K562 (cell line): ENCODE measurements at regions not wholly inside any gene's neighbourhood (a gene's known extent, or its start where the extent isn't known, plus 50 kb on each side); places are given as distances from the start of the nearest gene placed in this dataset.

Experiments used
- ATAC-seq: fragments of 200-7000 bp; cut with Tn5 transposase; 3 replicates; pipeline ENCODE4 v1.9.1; 2020; ENCODE audit warnings: moderate library complexity
- BruUV-seq: library from RNA; stranded (reverse); fragments of 400-500 nt; replicated peaks from 2 replicates; lab custom pipeline; 2021; lab: Mats Ljungman, UMichigan
- CTCF ChIA-PET: fragments of 300-600 bp; formaldehyde crosslinking; extraction: SDS; loops from one replicate; lab custom pipeline; 2021; ENCODE audit warnings: low intra/inter-chr PET ratio; lab: Yijun Ruan, JAX
- POLR2A ChIA-PET: fragments of 300-600, 350-650 bp; sonication (Branson Sonifier 250); formaldehyde crosslinking; extraction: SDS; loops from one replicate; lab custom pipeline; 2021; ENCODE audit warnings: antibody characterized with exemption, inconsistent platforms; lab: Yijun Ruan, JAX
- DNase-seq, 4 experiments: peaks; one replicate each; pipeline versions ENCODE4 v3.0.0 to v3.0.0-alpha.2; 2011 to 2018; ENCODE audit warnings: low spot score in 3 of 4, mixed read lengths in 3 of 4; ENCODE audit errors: extremely low read depth in 1 of 4
- FAIRE-seq: peaks from 2 replicates; lab custom pipeline; 2011; peaks lifted over from hg19 to GRCh38; lab: Jason Lieb, UNC
- H2AFZ ChIP-seq: 2 replicates; pipeline ENCODE4 v1.6.0; 2011; ENCODE audit warnings: low read depth, low read length, control low read depth, inconsistent platforms
- H3K27ac ChIP-seq: fragments of 200-600 bp; 3 replicates; pipeline ENCODE4 v1.8.0; 2011; ENCODE audit warnings: low read depth, mild to moderate bottlenecking, control low read depth, inconsistent platforms, low read length, moderate library complexity, mixed read lengths; ENCODE audit errors: extremely low read depth
- H3K27me3 ChIP-seq, 2 experiments: fragments of 300-600 bp in 1 of 2; 2 replicates in 1 of 2; 3 replicates in 1 of 2; pipeline versions ENCODE4 v1.6.0 to v1.8.0; 2011; ENCODE audit warnings: inconsistent platforms in 2 of 2, low read length in 2 of 2, mild to moderate bottlenecking in 1 of 2, mixed read lengths in 1 of 2, moderate library complexity in 1 of 2; ENCODE audit not compliant: control insufficient read depth in 2 of 2, insufficient read depth in 2 of 2
- H3K36me3 ChIP-seq: fragments of 300-600 bp; 3 replicates; pipeline ENCODE4 v1.8.0; 2011; ENCODE audit warnings: mild to moderate bottlenecking, low read length, inconsistent platforms; ENCODE audit not compliant: control insufficient read depth, insufficient read depth
- H3K4me1 ChIP-seq, 2 experiments: fragments of 200-600 bp in 1 of 2; replicated peaks in 1 of 2; 2 replicates in 1 of 2; 3 replicates in 1 of 2; pipeline versions ENCODE4 v1.5.1 to v1.8.0; 2011; ENCODE audit warnings: inconsistent platforms in 2 of 2, low read length in 2 of 2, mild to moderate bottlenecking in 1 of 2, mixed read lengths in 1 of 2, moderate library complexity in 1 of 2; ENCODE audit not compliant: control insufficient read depth in 2 of 2, insufficient read depth in 2 of 2
- H3K4me2 ChIP-seq: 2 replicates; pipeline ENCODE4 v1.6.1; 2011; ENCODE audit warnings: low read length, control low read depth, inconsistent platforms, mixed read lengths; ENCODE audit not compliant: insufficient read depth
- H3K4me3 ChIP-seq: fragments of 200-600 bp; sonication (generic), shearing (Covaris generic); 2 replicates; pipeline ENCODE4 v1.5.1; 2016; ENCODE audit warnings: control low read depth, inconsistent platforms
- H3K79me2 ChIP-seq: fragments of 200-600 bp; 3 replicates; pipeline ENCODE4 v1.8.0; 2011; ENCODE audit warnings: low read length, inconsistent platforms; ENCODE audit not compliant: control insufficient read depth, insufficient read depth
- H3K9ac ChIP-seq, 2 experiments: 2 replicates each; pipeline versions ENCODE4 v1.6.0 to v1.6.1; 2011; ENCODE audit warnings: low read depth in 2 of 2, low read length in 2 of 2, control low read depth in 1 of 2, inconsistent platforms in 1 of 2, mild to moderate bottlenecking in 1 of 2, mixed read lengths in 1 of 2; ENCODE audit not compliant: insufficient read depth in 1 of 2
- H3K9me1 ChIP-seq: one replicate; pipeline ENCODE4 v1.6.0; 2011; ENCODE audit warnings: inconsistent platforms, mild to moderate bottlenecking, low read length, moderate library complexity; ENCODE audit not compliant: control insufficient read depth, insufficient read depth
- H3K9me3 ChIP-seq: replicated peaks from 2 replicates; pipeline ENCODE4 v1.5.1; 2011; ENCODE audit warnings: low read depth, low read length, inconsistent platforms; ENCODE audit not compliant: control insufficient read depth, insufficient read depth
- H4K20me1 ChIP-seq: replicated peaks from 2 replicates; pipeline ENCODE4 v1.6.1; 2011; ENCODE audit warnings: low read length, inconsistent platforms, mixed read lengths; ENCODE audit not compliant: control insufficient read depth, insufficient read depth
- BMI1 ChIP-seq: fragments of 150-350 bp; IDR thresholded peaks from 2 replicates; pipeline ENCODE4 v1.6.1; 2014; ENCODE audit warnings: low read length
- ETV5 ChIP-seq: sonication (generic); formaldehyde crosslinking; IDR thresholded peaks from 2 replicates; pipeline ENCODE4 v1.4.0; 2020; ENCODE audit warnings: low read depth, mild to moderate bottlenecking, missing genetic modification reagents
- FOS ChIP-seq: IDR thresholded peaks from 3 replicates; pipeline ENCODE4 v1.6.1; 2011; ENCODE audit not compliant: insufficient read length; ENCODE audit errors: extremely low read depth
- FOXP1 ChIP-seq: sonication (generic); formaldehyde crosslinking; IDR thresholded peaks from 2 replicates; pipeline ENCODE4 v1.8.0; 2022; ENCODE audit warnings: mild to moderate bottlenecking, missing genetic modification reagents
- MAFG ChIP-seq: fragments of 450-650 bp; conservative IDR thresholded peaks from 2 replicates; pipeline ENCODE4 v1.6.1; 2016; ENCODE audit warnings: missing genetic modification characterization, missing compliant biosample characterization
- NR2C2 ChIP-seq, 2 experiments: fragments of 200-800 bp in 1 of 2; sonication (Bioruptor generic) in 1 of 2; sonication (generic) in 1 of 2; formaldehyde crosslinking in 1 of 2; IDR thresholded peaks; 2 replicates each; pipeline versions ENCODE4 v1.6.1 to v1.8.0; 2016 to 2022; ENCODE audit warnings: mild to moderate bottlenecking in 1 of 2, missing compliant biosample characterization in 1 of 2, missing genetic modification characterization in 1 of 2, missing genetic modification reagents in 1 of 2
- NR4A1 ChIP-seq, 2 experiments: fragments of 250-450 bp in 1 of 2; fragments of 450-650 bp in 1 of 2; sonication (Bioruptor Pico) in 1 of 2; IDR thresholded peaks; 2 replicates each; pipeline versions ENCODE4 v1.4.0 to v1.6.1; 2016 to 2020; ENCODE audit warnings: mild to moderate bottlenecking in 2 of 2, missing compliant biosample characterization in 1 of 2, missing genetic modification characterization in 1 of 2, moderate library complexity in 1 of 2
- PTTG1 ChIP-seq: fragments of 450-650 bp; IDR thresholded peaks from 2 replicates; pipeline ENCODE4 v1.6.1; 2016; ENCODE audit warnings: low read depth, mild to moderate bottlenecking, missing genetic modification characterization, missing compliant biosample characterization
- STAT5A ChIP-seq: IDR thresholded peaks from 2 replicates; pipeline ENCODE4 v1.6.1; 2012; ENCODE audit warnings: low read length, inconsistent platforms, borderline replicate concordance
- SUPT5H ChIP-seq: fragments of 450-650 bp; IDR thresholded peaks from 2 replicates; pipeline ENCODE4 v1.6.1; 2016
- TRIM28 ChIP-seq: fragments of 450-650 bp; IDR thresholded peaks from 2 replicates; pipeline ENCODE4 v1.6.1; 2017
- ZNF146 ChIP-seq: IDR thresholded peaks from one replicate; pipeline ENCODE4 v1.6.1; 2018; ENCODE audit warnings: missing compliant biosample characterization; ENCODE audit not compliant: unreplicated experiment
- WGBS: fragments of 100-300 bp; shearing (Covaris generic); methylation state at CpG from one replicate; pipeline ENCODE4 v1.1.6; 2016; ENCODE audit warnings: low coverage, mixed read lengths; ENCODE audit not compliant: insufficient coverage; ENCODE audit errors: missing lambda C conversion rate; 5-methylcytosine and 5-hydroxymethylcytosine counted together
- in situ Hi-C: fragments of 300-500 bp; cut with MboI; formaldehyde crosslinking; loops from 4 replicates; pipeline ENCODE4 v1.15.0; 2018; ENCODE audit warnings: inconsistent platforms, mixed read lengths
- intact Hi-C: fragments of 100-400 bp; cut with micrococcal nuclease; formaldehyde crosslinking; loops from 2 replicates; pipeline ENCODE4 v1.14.2; 2022
- TF ChIP-seq, protein P1 (sequence below): sonication (generic); formaldehyde crosslinking; IDR thresholded peaks from 2 replicates; pipeline ENCODE4 v1.4.0; 2020; ENCODE audit warnings: mild to moderate bottlenecking, missing genetic modification reagents
- TF ChIP-seq, protein P2 (sequence below): fragments of 250-450 bp; sonication (Bioruptor Pico); IDR thresholded peaks from 2 replicates; pipeline ENCODE4 v1.9.0; 2021; ENCODE audit warnings: mild to moderate bottlenecking

DNA sequence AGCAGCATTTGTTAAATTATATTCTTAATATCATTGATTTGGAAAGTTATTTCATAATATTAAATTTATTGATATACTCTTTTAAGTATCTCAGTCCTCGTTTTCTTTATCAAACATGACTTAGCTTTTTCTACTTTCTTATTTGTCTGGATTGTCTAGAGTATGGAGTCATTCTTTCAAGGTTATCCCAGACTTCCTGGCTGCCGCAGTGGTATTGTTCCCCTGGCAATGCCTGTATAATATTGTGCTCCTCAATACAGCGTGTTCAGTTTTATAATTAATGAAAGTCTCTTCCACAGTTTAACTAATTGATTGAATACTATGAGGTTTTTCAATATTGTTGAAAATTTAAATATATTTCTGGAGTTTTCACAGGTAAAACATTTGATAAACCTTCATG is 310.9 kb downstream of the ANKRD50 start:
- 0% methylated on average over 3 of the region's 3 CpGs for WGBS
- H3K4me2 ChIP-seq, result no peak overlapping the region
- no peak overlapping the region for H3K9ac ChIP-seq
- no peak overlapping the region for H3K4me3 ChIP-seq
- TF ChIP-seq FOXP1 (CRISPR knock-in tag), result no peak
- TF ChIP-seq, protein P1, sequence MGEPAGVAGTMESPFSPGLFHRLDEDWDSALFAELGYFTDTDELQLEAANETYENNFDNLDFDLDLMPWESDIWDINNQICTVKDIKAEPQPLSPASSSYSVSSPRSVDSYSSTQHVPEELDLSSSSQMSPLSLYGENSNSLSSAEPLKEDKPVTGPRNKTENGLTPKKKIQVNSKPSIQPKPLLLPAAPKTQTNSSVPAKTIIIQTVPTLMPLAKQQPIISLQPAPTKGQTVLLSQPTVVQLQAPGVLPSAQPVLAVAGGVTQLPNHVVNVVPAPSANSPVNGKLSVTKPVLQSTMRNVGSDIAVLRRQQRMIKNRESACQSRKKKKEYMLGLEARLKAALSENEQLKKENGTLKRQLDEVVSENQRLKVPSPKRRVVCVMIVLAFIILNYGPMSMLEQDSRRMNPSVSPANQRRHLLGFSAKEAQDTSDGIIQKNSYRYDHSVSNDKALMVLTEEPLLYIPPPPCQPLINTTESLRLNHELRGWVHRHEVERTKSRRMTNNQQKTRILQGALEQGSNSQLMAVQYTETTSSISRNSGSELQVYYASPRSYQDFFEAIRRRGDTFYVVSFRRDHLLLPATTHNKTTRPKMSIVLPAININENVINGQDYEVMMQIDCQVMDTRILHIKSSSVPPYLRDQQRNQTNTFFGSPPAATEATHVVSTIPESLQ, result no peak
- TF ChIP-seq MAFG, result no peak
- TF ChIP-seq NR4A1 (CRISPR knock-in tag; IDR thresholded peaks at IDR 0.05), result no peak
- no peak for TF ChIP-seq NR4A1 (tag; IDR thresholded peaks at IDR 0.05)
- no peaks in the 10 kb centered on the region for H3K9me3 ChIP-seq
- intact Hi-C loops (no loop called here), in situ Hi-C loops (no loop called here)
- ChIA-PET CTCF (no interaction called here), POLR2A (no interaction called here)
- ATAC-seq (no peak), DNase-seq (no peak), FAIRE-seq (no peak)
- no peaks in the 10 kb centered on the region for H3K27me3 ChIP-seq
- H4K20me1 ChIP-seq, result no peaks in the 10 kb centered on the region
- H3K4me1 ChIP-seq, result no peaks in the 10 kb centered on the region
- no peaks in the 10 kb centered on the region for H3K36me3 ChIP-seq
- no peak overlapping the region for H2AFZ ChIP-seq
- BruUV-seq, result no TSS peak
- no peaks in the 10 kb centered on the region for H3K9me1 ChIP-seq
- H3K79me2 ChIP-seq, result no peaks in the 10 kb centered on the region
- H3K27ac ChIP-seq, result no peak overlapping the region

DNA sequence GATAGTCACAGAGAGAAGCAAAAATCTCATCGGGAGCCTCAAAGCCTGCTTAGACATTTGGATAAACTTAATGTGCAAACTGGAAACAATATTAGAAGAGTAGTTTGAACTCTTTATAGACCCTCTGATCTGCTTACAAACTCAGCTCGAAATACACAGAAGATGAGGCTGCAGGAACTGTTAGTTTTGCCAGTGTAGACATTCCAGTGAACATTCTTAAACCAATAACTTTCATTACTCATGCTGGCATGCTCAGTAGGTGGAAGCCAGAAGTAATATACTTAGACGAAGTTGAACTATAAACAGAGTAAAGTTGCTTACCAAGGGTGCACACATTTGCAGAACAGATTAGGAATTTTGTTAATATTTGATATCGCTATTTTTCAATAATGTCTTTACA is 303.5 kb downstream of the ANKRD50 start:
- intact Hi-C loops, result no loop called here
- H3K9me3 ChIP-seq, result no peaks in the 10 kb centered on the region
- TF ChIP-seq SUPT5H, result no peak
- TF ChIP-seq TRIM28, result no peak
- TF ChIP-seq PTTG1, result no peak
- TF ChIP-seq NR2C2 (CRISPR knock-in tag; IDR thresholded peaks at IDR 0.05), result no peak
- no peak for TF ChIP-seq NR2C2 (tag; IDR thresholded peaks at IDR 0.05)
- no peak for TF ChIP-seq BMI1
- no peak for TF ChIP-seq FOS
- TF ChIP-seq ZNF146, result no peak
- TF ChIP-seq, protein P2, sequence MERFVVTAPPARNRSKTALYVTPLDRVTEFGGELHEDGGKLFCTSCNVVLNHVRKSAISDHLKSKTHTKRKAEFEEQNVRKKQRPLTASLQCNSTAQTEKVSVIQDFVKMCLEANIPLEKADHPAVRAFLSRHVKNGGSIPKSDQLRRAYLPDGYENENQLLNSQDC (CRISPR knock-in tag), result no peak
- TF ChIP-seq STAT5A, result no peak
- TF ChIP-seq ETV5, result no peak

More for the DNA sequence above, 303.5 kb downstream of the ANKRD50 start:
- H3K4me2 ChIP-seq, result no peak overlapping the region
- DNase-seq (no peak), ATAC-seq (no peak), FAIRE-seq (no peak)
- no peak overlapping the region for H3K9ac ChIP-seq
- no peaks in the 10 kb centered on the region for H3K27me3 ChIP-seq
- no peaks in the 10 kb centered on the region for H4K20me1 ChIP-seq
- H3K9me1 ChIP-seq, result no peaks in the 10 kb centered on the region
- ChIA-PET CTCF (no interaction called here), POLR2A (no interaction called here)
- H3K36me3 ChIP-seq, result no peaks in the 10 kb centered on the region
- BruUV-seq, result no TSS peak
- no peak overlapping the region for H3K4me3 ChIP-seq
- in situ Hi-C loops, result no loop called here
- H2AFZ ChIP-seq, result no peak overlapping the region
- H3K79me2 ChIP-seq, result no peaks in the 10 kb centered on the region
- WGBS, result 0% methylated on average over 4 of the region's 4 CpGs
- H3K27ac ChIP-seq, result no peak overlapping the region
- H3K4me1 ChIP-seq, result no peaks in the 10 kb centered on the region
